Transverse colon (tissue), 4 donors: ENCODE measurements at regions not wholly inside any gene's neighbourhood (a gene's known extent, or its start where the extent isn't known, plus 50 kb on each side); places are given as distances from the start of the nearest gene placed in this dataset.

Experiments used
- DNase-seq: peaks from one replicate; pipeline ENCODE4 v3.0.0-alpha.2; 2019
- H3K27ac ChIP-seq, 4 donors: fragments of 200-600 bp; sonication (generic); 2 replicates each; pipeline ENCODE4 v1.5.1; 2016 to 2018; ENCODE audit warnings: inconsistent platforms in 4 of 4
- H3K27me3 ChIP-seq: fragments of 200-600 bp; sonication (generic); 2 replicates; pipeline ENCODE4 v1.5.1; 2017; ENCODE audit warnings: inconsistent platforms
- H3K36me3 ChIP-seq, 4 donors: fragments of 200-600 bp; sonication (generic); 2 replicates each; pipeline ENCODE4 v1.5.1; 2017 to 2019; ENCODE audit warnings: inconsistent platforms in 4 of 4
- H3K4me1 ChIP-seq, 4 donors: fragments of 200-600 bp; sonication (generic); 2 replicates each; pipeline ENCODE4 v1.5.1; 2017 to 2020; ENCODE audit warnings: inconsistent platforms in 4 of 4
- H3K4me3 ChIP-seq, 4 donors: fragments of 200-600 bp; sonication (generic); 1 replicate in 1 of 4; 2 replicates in 3 of 4; pipeline versions ENCODE4 v1.5.1 to v1.6.1; 2017 to 2019; ENCODE audit warnings: inconsistent platforms in 4 of 4
- H3K9me3 ChIP-seq, 2 donors: fragments of 200-600 bp; sonication (generic); 2 replicates each; pipeline ENCODE4 v1.5.1; 2017 to 2019; ENCODE audit warnings: inconsistent platforms in 2 of 2
- EP300 ChIP-seq: sonication (generic); formaldehyde crosslinking; IDR thresholded peaks from one replicate; pipeline ENCODE4 v1.6.1; 2017; ENCODE audit warnings: antibody characterized with exemption, low read depth
- POLR2A ChIP-seq: fragments of 450-650 bp; IDR thresholded peaks from one replicate; pipeline ENCODE4 v1.6.1; 2016; ENCODE audit warnings: antibody characterized with exemption, mild to moderate bottlenecking, moderate library complexity
- POLR2AphosphoS5 ChIP-seq, 3 donors: sonication (generic); formaldehyde crosslinking; IDR thresholded peaks; one replicate each; pipeline ENCODE4 v1.6.1; 2016; ENCODE audit warnings: antibody characterized with exemption in 3 of 3
- WGBS, 2 donors: methylation state at CpG; one replicate each; pipeline ENCODE4 v1.1.5; 2018; ENCODE audit warnings: low coverage in 1 of 2; 5-methylcytosine and 5-hydroxymethylcytosine counted together
- in situ Hi-C, 4 donors: fragments of 200-750 bp; cut with MboI; loops; one replicate each; pipeline versions ENCODE4 v1.15.0 to v1.15.1; 2017; ENCODE audit warnings: low sequenced_read_pairs in 3 of 4, low pct_ligation_motif_present in 1 of 4, low pct_unique_long_range_greater_than_20kb in 1 of 4
- intact Hi-C: fragments of 100-400 bp; cut with DNase I; formaldehyde crosslinking; loops from one replicate; pipeline ENCODE4 v1.15.1; 2023; ENCODE audit warnings: low total_unique reads
- TF ChIP-seq, protein P1 (sequence below), 5 experiments: fragments of 200-600 bp in 3 of 5; fragments of 450-650 bp in 2 of 5; sonication (generic) in 3 of 5; IDR thresholded peaks; 1 replicate in 2 of 5; 2 replicates in 3 of 5; pipeline ENCODE4 v1.5.1; 2016 to 2017; ENCODE audit warnings: antibody characterized with exemption in 5 of 5, inconsistent platforms in 3 of 5, mild to moderate bottlenecking in 2 of 5, moderate library complexity in 1 of 5

DNA sequence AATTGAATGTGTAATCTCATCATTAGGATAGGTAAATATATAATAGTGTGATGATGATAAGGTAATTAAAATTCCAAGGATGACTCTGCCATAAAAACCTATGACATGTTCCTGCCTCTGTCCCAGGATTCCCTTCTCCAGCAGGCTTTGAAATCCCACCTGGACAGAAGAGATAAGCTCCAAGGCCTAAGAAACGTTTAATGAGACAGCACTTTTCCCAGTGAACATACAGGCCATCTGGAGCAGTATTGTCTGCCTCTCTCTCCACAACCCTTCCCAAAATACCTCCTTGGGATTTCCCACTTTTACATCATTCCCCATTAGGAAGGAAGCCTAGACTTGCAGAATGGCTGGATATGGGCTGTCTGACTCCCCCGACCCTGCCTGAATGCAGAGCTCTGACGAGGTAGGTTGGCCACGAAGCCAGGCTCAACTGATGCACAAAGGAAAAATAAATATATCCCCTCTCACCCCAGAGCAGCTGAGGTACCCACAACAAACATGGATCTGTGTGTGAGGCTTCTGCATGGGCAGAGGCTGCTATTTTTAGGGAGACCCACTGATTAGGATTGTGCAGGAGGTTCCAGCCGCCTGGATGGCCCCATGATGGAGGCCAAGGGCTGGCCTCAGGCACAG is 71.0 kb downstream of the TMPRSS5 start:
- in situ Hi-C loops (no loop called here), intact Hi-C loops (no loop called here)
- Histone ChIP-seq H3K27ac (no peak overlapping the region), H3K27me3 (no peaks in the 10 kb centered on the region), H3K9me3 (no peaks in the 10 kb centered on the region), H3K4me3 (no peak overlapping the region), H3K4me1 (no peaks in the 10 kb centered on the region), H3K36me3 (no peaks in the 10 kb centered on the region)
- no peak for DNase-seq
- 48 to 56% methylated on average over 2 to 5 of the region's 5 CpGs for WGBS, 2 donors
- TF ChIP-seq, protein P1, sequence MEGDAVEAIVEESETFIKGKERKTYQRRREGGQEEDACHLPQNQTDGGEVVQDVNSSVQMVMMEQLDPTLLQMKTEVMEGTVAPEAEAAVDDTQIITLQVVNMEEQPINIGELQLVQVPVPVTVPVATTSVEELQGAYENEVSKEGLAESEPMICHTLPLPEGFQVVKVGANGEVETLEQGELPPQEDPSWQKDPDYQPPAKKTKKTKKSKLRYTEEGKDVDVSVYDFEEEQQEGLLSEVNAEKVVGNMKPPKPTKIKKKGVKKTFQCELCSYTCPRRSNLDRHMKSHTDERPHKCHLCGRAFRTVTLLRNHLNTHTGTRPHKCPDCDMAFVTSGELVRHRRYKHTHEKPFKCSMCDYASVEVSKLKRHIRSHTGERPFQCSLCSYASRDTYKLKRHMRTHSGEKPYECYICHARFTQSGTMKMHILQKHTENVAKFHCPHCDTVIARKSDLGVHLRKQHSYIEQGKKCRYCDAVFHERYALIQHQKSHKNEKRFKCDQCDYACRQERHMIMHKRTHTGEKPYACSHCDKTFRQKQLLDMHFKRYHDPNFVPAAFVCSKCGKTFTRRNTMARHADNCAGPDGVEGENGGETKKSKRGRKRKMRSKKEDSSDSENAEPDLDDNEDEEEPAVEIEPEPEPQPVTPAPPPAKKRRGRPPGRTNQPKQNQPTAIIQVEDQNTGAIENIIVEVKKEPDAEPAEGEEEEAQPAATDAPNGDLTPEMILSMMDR (IDR thresholded peaks at IDR 0.05), result no peak
- no peak for TF ChIP-seq POLR2A
- no peak for TF ChIP-seq EP300
- TF ChIP-seq POLR2AphosphoS5 (IDR thresholded peaks at IDR 0.05), result no peak

DNA sequence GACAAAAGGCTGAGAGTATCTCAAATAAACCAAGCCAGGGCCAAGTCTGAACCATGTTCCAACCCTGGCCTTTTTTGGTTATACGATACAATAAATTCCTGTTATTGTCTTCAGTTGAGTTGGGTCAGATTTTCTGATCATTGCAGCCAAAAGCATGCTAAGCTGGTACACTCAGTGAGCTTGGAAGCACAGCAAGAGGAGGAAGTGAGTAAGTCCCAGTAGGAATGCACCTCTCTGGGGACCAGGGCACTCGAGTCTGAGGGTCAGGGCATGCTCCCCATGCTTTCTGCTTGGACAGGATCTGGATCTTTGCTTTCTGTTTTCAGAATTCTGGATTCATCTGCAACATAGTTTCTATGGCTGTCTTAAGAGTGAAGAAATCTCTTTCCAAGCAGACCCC is 73.1 kb downstream of the TMPRSS5 start:
- H3K9me3 ChIP-seq, result no peaks in the 10 kb centered on the region
- no peaks in the 10 kb centered on the region for H3K4me1 ChIP-seq
- no peaks in the 10 kb centered on the region for H3K36me3 ChIP-seq
- H3K27ac ChIP-seq, result no peak overlapping the region
- TF ChIP-seq POLR2AphosphoS5 (IDR thresholded peaks at IDR 0.05) (no peak), EP300 (no peak), POLR2A (no peak)
- no peak overlapping the region for H3K4me3 ChIP-seq
- H3K27me3 ChIP-seq, result no peaks in the 10 kb centered on the region
- in situ Hi-C loops, result no loop called here
- WGBS, 2 donors, result 38% methylated on average over 2 of the region's 2 CpGs; no CpG with 5 or more reads in 1 of the 2 donors
- no peak for DNase-seq
- intact Hi-C loops, result no loop called here

DNA sequence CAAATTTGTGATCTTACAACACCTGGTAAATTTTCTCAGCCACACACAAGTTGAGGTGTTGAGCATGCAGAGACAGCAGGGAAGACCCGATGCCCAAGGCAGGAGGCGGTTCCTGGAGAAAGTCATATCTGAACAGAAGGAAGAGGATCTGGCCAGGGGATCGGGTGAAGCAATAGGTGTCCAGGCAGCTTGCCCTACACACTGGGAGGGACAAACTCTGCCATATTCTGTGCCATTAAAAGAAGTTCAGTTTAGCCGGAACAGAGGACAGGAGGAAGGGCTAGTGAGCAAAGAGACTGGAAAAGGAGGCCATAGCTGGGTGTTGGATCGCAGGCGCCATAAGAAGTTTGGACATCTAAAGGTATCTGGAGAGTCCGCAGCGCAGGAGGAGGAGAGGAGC is 76.5 kb downstream of the TMPRSS5 start:
- in situ Hi-C loops, result no loop called here
- intact Hi-C loops, result no loop called here
- H3K27me3 ChIP-seq, result no peaks in the 10 kb centered on the region
- no peak for DNase-seq
- no peak overlapping the region for H3K4me3 ChIP-seq
- 92% methylated on average over 7 to 8 of the region's 8 CpGs for WGBS, 2 donors
- no peaks in the 10 kb centered on the region for H3K36me3 ChIP-seq
- no peaks in the 10 kb centered on the region for H3K9me3 ChIP-seq
- no peak overlapping the region for H3K27ac ChIP-seq
- H3K4me1 ChIP-seq, result no peaks in the 10 kb centered on the region
- TF ChIP-seq POLR2A (no peak), POLR2AphosphoS5 (IDR thresholded peaks at IDR 0.05) (no peak), EP300 (no peak)
- TF ChIP-seq, protein P1 (IDR thresholded peaks at IDR 0.05), result no peak

DNA sequence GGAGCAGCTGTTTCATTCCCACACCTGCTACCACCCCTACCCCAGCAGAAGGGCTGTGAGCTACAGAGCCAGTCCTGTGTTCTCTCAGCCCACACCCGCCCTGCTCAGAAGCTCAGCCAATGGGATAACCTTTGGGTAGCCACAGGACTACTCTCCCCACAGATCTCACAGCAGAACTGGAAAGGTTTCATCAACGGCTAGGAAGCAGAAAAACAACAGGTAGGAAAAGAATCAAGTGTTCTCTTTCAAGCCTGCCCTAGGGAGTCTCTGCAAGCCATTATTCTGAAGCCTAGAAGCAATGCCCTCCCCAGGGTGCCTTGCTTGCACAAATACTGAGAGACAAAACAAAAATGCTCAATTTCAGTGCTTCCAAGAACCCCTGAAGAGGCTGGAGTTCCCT is 77.2 kb downstream of the TMPRSS5 start:
- Histone ChIP-seq H3K27me3 (no peaks in the 10 kb centered on the region), H3K4me1 (no peaks in the 10 kb centered on the region), H3K9me3 (no peaks in the 10 kb centered on the region), H3K27ac (no peak overlapping the region), H3K4me3 (no peak overlapping the region), H3K36me3 (no peaks in the 10 kb centered on the region)
- no peak for TF ChIP-seq POLR2A
- in situ Hi-C loops (no loop called here), intact Hi-C loops (no loop called here)
- WGBS, 2 donors, result 65 to 100% methylated on average over 1 to 2 of the region's 2 CpGs
- DNase-seq, result no peak

DNA sequence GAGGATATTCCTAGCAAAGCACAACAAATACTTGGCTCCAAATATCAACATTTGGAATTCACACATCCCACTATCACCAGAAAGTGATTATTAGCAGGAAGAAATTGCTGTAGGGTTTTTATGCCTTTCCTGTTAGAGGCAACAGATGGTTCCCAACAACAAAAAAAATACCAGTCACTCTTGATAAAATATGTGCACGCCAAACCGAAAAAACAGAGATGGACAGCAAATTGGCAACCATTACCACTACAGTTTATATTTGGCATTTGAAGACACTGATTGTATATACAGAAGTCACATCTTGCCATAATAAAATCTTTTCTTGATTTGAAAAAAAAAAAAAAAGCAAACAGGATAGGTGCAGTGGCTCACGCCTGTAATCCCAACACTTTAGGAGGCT is 78.2 kb downstream of the TMPRSS5 start:
- intact Hi-C loops (no loop called here), in situ Hi-C loops (no loop called here)
- WGBS, 2 donors, result 88 to 93% methylated on average over 3 of the region's 3 CpGs
- no peak for DNase-seq
- H3K4me1 ChIP-seq, result no peaks in the 10 kb centered on the region
- no peaks in the 10 kb centered on the region for H3K9me3 ChIP-seq
- H3K27ac ChIP-seq, result no peak overlapping the region
- no peaks in the 10 kb centered on the region for H3K36me3 ChIP-seq
- TF ChIP-seq POLR2AphosphoS5 (IDR thresholded peaks at IDR 0.05) (no peak), POLR2A (no peak)
- TF ChIP-seq, protein P1 (IDR thresholded peaks at IDR 0.05), result no peak
- no peak overlapping the region for H3K4me3 ChIP-seq
- no peaks in the 10 kb centered on the region for H3K27me3 ChIP-seq
